ENCODE measurements at regions not wholly inside any gene's neighbourhood (a gene's known extent, or its start where the extent isn't known, plus 50 kb on each side); places are given as distances from the start of the nearest gene placed in this dataset.

DNA sequence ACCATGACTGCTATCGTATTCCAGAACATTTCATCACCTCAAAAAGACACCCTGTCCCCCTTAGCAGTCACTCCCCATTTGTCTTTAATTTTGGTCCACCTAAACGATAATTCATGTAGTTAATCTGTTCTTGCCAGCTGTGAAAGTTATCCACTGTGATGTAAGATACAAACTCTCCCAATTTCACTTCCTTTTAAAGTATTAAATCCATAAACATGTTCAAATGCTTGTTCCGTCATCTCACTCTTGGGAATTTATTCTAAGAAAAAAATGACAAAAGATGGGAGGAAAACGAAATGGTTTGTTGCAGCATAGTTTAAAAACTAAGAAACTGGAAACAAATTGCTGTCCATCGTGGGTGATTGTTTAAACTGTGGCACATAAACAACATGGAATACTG lies 53.7 kb upstream of the IRF2 start:
- CTCF ChIA-PET: no interaction called here
- H3K9me3 ChIP-seq (ENCODE audit: control insufficient read depth, insufficient read depth, low read depth, low read length): no peaks in the 10 kb centered on the region
- no peaks in the 10 kb centered on the region for H3K36me3 ChIP-seq (ENCODE audit: control insufficient read depth in 2 of 2, insufficient read depth in 1 of 2, low read length in 2 of 2)
- H3K4me3 ChIP-seq (ENCODE audit: low read depth, low read length): no peak overlapping the region
- H3K4me1 ChIP-seq (ENCODE audit: control insufficient read depth, insufficient read depth, low read length): no peaks in the 10 kb centered on the region
- POLR2A ChIA-PET: no interaction called here
- no peak overlapping the region for H3K27ac ChIP-seq (ENCODE audit: extremely low read depth, low read depth, low read length)
- TF ChIP-seq ZNF792 (tag by site-specific recombination; IDR thresholded peaks at IDR 0.05): no peak
- TF ChIP-seq YY1 (tag by site-specific recombination; IDR thresholded peaks at IDR 0.05): no peak
- TF ChIP-seq KLF9 (tag by site-specific recombination; IDR thresholded peaks at IDR 0.05; ENCODE audit: low read depth): no peak
- TF ChIP-seq PATZ1 (tag by site-specific recombination; IDR thresholded peaks at IDR 0.05): no peak
- TF ChIP-seq ZBTB1 (tag by site-specific recombination; IDR thresholded peaks at IDR 0.05): no peak
- no peak for TF ChIP-seq ZNF580 (tag by site-specific recombination; IDR thresholded peaks at IDR 0.05)
- TF ChIP-seq, protein P1, sequence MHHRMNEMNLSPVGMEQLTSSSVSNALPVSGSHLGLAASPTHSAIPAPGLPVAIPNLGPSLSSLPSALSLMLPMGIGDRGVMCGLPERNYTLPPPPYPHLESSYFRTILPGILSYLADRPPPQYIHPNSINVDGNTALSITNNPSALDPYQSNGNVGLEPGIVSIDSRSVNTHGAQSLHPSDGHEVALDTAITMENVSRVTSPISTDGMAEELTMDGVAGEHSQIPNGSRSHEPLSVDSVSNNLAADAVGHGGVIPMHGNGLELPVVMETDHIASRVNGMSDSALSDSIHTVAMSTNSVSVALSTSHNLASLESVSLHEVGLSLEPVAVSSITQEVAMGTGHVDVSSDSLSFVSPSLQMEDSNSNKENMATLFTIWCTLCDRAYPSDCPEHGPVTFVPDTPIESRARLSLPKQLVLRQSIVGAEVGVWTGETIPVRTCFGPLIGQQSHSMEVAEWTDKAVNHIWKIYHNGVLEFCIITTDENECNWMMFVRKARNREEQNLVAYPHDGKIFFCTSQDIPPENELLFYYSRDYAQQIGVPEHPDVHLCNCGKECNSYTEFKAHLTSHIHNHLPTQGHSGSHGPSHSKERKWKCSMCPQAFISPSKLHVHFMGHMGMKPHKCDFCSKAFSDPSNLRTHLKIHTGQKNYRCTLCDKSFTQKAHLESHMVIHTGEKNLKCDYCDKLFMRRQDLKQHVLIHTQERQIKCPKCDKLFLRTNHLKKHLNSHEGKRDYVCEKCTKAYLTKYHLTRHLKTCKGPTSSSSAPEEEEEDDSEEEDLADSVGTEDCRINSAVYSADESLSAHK (tag by site-specific recombination; IDR thresholded peaks at IDR 0.05): no peak
- TF ChIP-seq ZSCAN23 (tag by site-specific recombination; IDR thresholded peaks at IDR 0.05): no peak
- no peak for TF ChIP-seq MYNN (tag by site-specific recombination; IDR thresholded peaks at IDR 0.05; ENCODE audit: borderline replicate concordance)
- TF ChIP-seq ZNF221 (tag by site-specific recombination; IDR thresholded peaks at IDR 0.05; ENCODE audit: borderline replicate concordance): no peak
- TF ChIP-seq ZNF302 (tag by site-specific recombination; IDR thresholded peaks at IDR 0.05; ENCODE audit: low read depth): no peak
- no peak for TF ChIP-seq ZNF175 (tag by site-specific recombination; IDR thresholded peaks at IDR 0.05)
- TF ChIP-seq ZSCAN18 (tag by site-specific recombination; IDR thresholded peaks at IDR 0.05): no peak
- no peak for TF ChIP-seq HOXA7 (CRISPR knock-in tag; IDR thresholded peaks at IDR 0.05; ENCODE audit: borderline replicate concordance)
- no peak for TF ChIP-seq SP2 (tag by site-specific recombination; IDR thresholded peaks at IDR 0.05)
- TF ChIP-seq ZNF544 (tag by site-specific recombination; IDR thresholded peaks at IDR 0.05): no peak

- CTCF ChIA-PET: interaction anchor here (1.2 kb wide), 1 partner anchor 262 kb away, joined by 3 read pairs; no protein-coding TSS in a partner anchor
- Histone ChIP-seq H3K4me3 (ENCODE audit: low read depth, low read length) (no peak overlapping the region), H3K36me3 (ENCODE audit: control insufficient read depth in 2 of 2, insufficient read depth in 1 of 2, low read length in 2 of 2) (no peaks in the 10 kb centered on the region), H3K4me1 (ENCODE audit: control insufficient read depth, insufficient read depth, low read length) (no peaks in the 10 kb centered on the region), H3K9me3 (ENCODE audit: control insufficient read depth, insufficient read depth, low read depth, low read length) (no peaks in the 10 kb centered on the region), H3K27ac (ENCODE audit: extremely low read depth, low read depth, low read length) (no peak overlapping the region)
- POLR2A ChIA-PET: interaction anchor here (1.0 kb wide), 1 partner anchor 11 kb away, joined by 3 read pairs; no protein-coding TSS in a partner anchor
- TF ChIP-seq ZNF555 (tag by site-specific recombination; conservative IDR thresholded peaks at IDR 0.05) (no peak), ZNF138 (tag by site-specific recombination; IDR thresholded peaks at IDR 0.05; ENCODE audit: borderline replicate concordance) (no peak), ZNF664 (tag by site-specific recombination; IDR thresholded peaks at IDR 0.05) (no peak), TCF7L2 (IDR thresholded peaks at IDR 0.05; ENCODE audit: borderline replicate concordance, low read depth, low read length) (no peak)
Observed at GRCh38 chr4:184526228-184526627, 51.9 kb upstream of the IRF2 start.

Measured in HEK293 (cell line).